LNCaP clone FGC (cell line): ENCODE measurements at regions not wholly inside any gene's neighbourhood (a gene's known extent, or its start where the extent isn't known, plus 50 kb on each side); places are given as distances from the start of the nearest gene placed in this dataset.
A peak's percentile ranks its signal among the peaks of the same experiment; 100 is the strongest.

Experiments
- DNase-seq: peaks from one replicate; pipeline ENCODE4 v3.0.0-alpha.2; 2011; ENCODE audit warnings: low read depth
- H3K4me3 ChIP-seq: 2 replicates; pipeline ENCODE4 v1.5.1; 2011; ENCODE audit warnings: mild to moderate bottlenecking, low read depth, low read length, control low read depth
- TF ChIP-seq, protein P1 (sequence below): IDR thresholded peaks from 2 replicates; pipeline ENCODE4 v1.5.1; 2012; ENCODE audit warnings: mild to moderate bottlenecking; ENCODE audit not compliant: control insufficient read depth, insufficient read depth; ENCODE audit errors: extremely low read depth

DNA sequence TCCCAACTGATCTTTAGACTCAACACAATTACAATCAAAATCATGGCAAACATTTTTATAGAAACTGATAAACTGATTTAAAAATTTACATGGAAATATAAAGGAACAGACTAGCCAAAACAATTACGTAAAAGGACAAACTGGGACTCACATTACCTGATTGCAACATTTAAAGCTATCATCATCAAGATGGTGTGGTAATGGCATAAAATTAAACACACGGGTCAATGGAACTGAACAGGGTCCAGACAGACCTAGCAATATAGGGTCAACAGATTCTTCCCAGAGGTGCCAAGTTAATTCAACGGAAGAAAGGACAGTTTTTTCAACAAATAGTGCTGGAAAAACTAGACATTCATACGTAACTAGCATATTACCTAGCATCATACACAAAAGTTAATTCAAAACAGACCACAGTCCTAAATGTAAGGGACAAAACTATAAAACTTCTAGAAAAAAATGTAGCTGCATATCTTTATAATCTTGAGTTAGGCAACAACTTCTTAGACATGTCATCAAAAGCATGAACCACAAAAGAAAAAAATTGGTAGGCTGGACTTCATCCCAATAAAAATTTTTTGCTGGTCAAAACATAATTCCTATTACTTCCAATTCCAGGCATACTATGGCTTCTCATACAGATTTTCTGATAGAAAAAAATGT, 147.4 kb upstream of the BEND6 start:
- DNase-seq = no peak
- H3K4me3 ChIP-seq = no peak overlapping the region
- TF ChIP-seq, protein P1, sequence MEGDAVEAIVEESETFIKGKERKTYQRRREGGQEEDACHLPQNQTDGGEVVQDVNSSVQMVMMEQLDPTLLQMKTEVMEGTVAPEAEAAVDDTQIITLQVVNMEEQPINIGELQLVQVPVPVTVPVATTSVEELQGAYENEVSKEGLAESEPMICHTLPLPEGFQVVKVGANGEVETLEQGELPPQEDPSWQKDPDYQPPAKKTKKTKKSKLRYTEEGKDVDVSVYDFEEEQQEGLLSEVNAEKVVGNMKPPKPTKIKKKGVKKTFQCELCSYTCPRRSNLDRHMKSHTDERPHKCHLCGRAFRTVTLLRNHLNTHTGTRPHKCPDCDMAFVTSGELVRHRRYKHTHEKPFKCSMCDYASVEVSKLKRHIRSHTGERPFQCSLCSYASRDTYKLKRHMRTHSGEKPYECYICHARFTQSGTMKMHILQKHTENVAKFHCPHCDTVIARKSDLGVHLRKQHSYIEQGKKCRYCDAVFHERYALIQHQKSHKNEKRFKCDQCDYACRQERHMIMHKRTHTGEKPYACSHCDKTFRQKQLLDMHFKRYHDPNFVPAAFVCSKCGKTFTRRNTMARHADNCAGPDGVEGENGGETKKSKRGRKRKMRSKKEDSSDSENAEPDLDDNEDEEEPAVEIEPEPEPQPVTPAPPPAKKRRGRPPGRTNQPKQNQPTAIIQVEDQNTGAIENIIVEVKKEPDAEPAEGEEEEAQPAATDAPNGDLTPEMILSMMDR = no peak

DNA sequence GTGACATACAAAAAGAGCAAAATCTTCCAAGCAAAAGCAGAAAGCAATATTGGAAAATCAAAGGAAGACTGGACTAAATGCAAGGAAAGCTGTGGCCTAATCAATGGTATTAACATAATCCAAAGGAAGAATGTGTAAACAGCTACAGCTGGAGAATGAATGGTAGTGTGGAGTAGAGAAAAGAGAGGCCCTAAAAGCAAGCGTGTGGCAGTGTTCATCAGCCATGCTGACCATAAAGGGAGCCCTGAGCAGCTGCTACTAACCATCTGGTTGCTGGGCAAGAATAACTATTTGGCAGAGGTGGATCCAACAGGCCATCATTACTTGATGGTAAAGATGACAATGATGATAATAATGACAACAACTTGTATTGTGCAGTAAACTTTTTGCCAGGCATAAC, 148.5 kb upstream of the BEND6 start:
- TF ChIP-seq, protein P1 = no peak
- DNase-seq = no peak
- H3K4me3 ChIP-seq = no peak overlapping the region

DNA sequence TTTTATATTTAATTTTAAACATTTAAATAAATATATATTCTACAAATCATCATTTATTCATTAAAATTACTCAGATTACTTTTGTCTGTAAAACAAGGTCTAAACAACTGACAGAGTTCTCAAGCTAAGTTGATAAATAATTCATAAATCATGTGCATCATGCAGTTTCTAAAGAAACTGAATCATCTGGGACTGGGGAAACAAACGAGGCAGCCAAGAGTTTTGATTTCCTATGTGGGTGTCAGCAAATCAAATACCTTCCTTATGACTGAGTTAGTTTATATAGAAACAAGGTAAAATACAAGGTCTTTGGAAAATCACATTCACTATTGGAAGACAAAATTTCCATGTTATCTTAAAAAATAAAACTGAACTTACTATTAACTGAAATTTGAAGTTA, 149.9 kb upstream of the BEND6 start:
- no peak overlapping the region for H3K4me3 ChIP-seq
- TF ChIP-seq, protein P1 = no peak
- no peak for DNase-seq

DNA sequence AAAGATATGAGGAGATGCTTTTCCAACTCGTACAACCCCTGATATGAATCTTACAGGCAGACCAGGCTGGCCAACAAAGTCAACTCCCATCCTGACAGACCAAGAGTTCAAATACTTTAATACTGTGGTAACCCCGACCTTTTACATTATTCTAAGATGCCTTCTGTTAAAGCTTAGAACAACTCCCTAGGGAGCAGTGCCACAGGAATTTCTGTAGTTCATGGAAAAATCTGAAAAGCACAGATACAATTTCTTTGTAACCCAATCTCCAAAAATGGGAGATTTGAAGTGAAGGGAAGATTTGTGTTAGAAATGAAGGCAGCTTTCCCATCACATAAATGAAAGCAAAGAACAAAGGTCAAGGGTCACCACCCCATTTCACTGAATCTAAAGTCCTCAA, 151.3 kb upstream of the BEND6 start:
- no peak for DNase-seq

DNA sequence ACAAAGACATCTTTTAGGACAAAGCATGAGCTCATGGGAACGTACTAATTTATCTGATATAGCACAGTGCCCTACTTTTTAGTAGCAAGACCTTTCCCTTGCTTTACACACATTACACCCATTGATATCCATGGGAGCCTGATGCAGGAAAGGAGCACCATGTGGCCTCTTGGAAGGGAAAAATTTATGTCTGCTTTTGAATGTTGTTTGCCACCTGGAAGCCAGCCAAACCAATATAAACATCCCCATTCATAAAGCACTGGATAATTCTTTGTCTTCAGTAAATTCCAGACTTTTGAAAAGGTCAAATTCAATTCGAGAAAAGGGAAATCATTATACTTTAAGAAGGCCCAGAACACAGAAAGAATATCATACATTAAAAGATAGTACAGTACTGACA, 152.3 kb upstream of the BEND6 start:
- no peak overlapping the region for H3K4me3 ChIP-seq
- DNase-seq = peak; percentile 27
- TF ChIP-seq, protein P1 = no peak

More for the DNA sequence above, 151.3 kb upstream of the BEND6 start:
- H3K4me3 ChIP-seq = no peak overlapping the region
- TF ChIP-seq, protein P1 = no peak

DNA sequence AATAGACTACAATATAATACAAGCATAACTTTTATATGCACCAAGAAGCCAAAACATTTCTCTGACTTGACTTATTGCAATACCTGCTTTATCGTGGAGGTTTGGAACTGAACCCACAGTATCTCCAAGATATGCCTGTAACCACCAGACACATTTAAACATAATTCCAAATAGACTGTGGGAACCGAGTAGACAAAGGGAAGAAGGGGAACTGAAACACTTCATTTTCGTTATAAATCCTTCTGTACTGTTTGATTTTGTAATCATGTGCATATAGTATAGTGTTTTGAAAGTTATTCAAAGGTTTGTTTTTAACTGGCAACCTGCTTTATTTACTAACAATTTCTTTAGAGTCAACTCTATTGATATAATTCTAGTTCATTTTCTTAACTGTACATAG, 154.9 kb upstream of the BEND6 start:
- no peak overlapping the region for H3K4me3 ChIP-seq
- DNase-seq = no peak
- TF ChIP-seq, protein P1 = no peak

DNA sequence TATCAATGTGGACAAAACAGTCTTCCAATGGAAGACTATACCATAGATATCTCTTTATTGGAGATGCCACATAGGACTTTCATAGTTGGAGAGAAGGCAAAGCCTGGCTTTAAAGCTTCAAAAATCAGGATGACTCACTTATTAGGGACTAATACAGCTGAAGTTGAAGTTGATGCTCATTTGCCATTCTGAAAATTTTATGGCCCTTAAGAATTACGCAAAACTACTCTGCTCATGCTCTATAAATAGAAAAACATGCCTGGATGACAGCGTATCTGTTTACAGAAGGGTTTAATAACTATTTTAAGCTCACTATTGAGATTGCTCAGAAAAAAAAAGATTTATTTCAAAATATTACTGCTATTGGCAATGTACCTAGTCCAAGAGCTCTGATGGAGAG, 155.5 kb upstream of the DST start:
- TF ChIP-seq, protein P1 = no peak
- H3K4me3 ChIP-seq = no peak overlapping the region
- peak; percentile 21 for DNase-seq
